HG03095 (cell line): ENCODE measurements at regions not wholly inside any gene's neighbourhood (a gene's known extent, or its start where the extent isn't known, plus 50 kb on each side); places are given as distances from the start of the nearest gene placed in this dataset.

Experiments used
- ATAC-seq: cut with Tn5 transposase; IDR thresholded peaks from one replicate; pipeline ENCODE4 v1.9.1; 2021; ENCODE audit warnings: moderate library complexity; ENCODE audit not compliant: unreplicated experiment

- ATAC-seq = no peak
Observed at GRCh38 chr9:90948156-90948555, 146.5 kb downstream of the SYK start.

GRCh38 chr9:90950600-90950999, 149.0 kb downstream of the SYK start:
- no peak for ATAC-seq

DNA sequence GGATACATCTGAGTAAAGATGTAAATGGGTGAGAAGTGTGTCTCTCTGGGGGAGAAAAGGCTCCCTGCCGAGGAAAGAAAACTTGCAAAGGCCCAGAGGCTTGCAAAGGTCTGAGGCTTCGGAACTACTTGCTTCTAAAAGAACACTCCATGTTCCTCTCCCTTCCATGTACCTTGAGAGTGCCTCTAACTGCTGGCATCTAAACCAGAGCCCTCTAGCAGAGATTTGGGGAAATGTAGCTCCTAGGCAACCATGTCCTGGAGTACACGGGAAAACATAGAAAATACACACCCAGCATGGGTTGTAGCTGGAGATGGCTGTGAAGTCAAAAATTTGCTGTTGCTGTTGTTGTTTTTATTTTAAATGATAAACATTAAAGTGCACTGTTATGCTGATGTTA, 151.6 kb downstream of the SYK start:
- ATAC-seq = no peak

GRCh38 chr9:90953805-90954204, 152.2 kb downstream of the SYK start:
- no peak for ATAC-seq

GRCh38 chr9:90956026-90956810, 154.6 kb downstream of the SYK start:
- ATAC-seq = no peak

- ATAC-seq = no peak
Observed at GRCh38 chr9:90958328-90958727, 156.7 kb downstream of the SYK start.

- no peak for ATAC-seq
Observed at GRCh38 chr9:90960941-90961340, 159.3 kb downstream of the SYK start.

GRCh38 chr9:90961375-90961774, 159.8 kb downstream of the SYK start:
- ATAC-seq = no peak

DNA sequence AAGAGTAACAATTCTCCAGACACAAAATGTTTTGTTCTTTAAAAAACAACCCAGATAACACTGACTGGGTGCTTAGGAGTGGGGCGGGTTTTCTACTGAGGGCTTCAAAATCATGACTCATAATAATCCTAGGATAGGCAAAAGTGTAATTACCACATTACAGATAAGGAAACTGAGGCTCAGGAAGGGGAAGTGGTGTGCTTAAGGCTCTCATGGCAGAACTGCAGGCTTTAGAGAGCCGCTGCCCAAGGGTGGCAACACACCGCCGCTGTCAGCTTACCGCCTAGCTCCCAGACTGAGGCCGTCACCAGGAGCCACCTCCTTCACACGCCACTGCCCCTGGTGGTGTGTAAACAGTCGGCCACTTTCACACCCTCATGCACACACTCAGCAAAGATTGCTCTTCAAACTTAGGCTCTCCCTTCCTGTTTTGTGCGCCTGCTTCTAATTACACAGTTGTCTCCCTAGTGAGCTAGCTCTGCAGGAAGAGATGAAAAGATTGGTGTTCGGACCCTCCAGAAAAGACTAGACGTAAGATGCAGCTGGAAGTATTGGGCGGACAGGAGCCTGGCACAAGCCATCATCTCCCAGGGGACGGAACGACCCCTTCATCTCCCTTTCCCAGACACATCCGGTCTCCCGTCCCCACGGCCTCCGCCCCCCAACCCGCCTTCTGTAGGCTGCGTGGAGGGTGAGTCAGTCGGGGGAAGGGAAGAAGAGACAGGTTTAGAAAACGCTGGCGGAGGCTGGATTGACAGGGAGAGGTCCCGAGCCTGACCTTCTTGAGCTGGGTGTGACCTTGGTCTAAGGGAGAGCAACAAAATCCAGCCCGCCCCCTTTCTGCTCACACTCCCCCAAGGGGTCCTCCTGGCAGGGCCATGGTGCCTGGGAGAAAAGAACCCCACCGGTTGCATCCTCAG, 162.7 kb downstream of the SYK start:
- no peak for ATAC-seq

GRCh38 chr9:90965226-90966030, 163.8 kb downstream of the SYK start:
- no peak for ATAC-seq

- ATAC-seq = no peak
Observed at GRCh38 chr9:90966031-90966290, 164.3 kb downstream of the SYK start.

DNA sequence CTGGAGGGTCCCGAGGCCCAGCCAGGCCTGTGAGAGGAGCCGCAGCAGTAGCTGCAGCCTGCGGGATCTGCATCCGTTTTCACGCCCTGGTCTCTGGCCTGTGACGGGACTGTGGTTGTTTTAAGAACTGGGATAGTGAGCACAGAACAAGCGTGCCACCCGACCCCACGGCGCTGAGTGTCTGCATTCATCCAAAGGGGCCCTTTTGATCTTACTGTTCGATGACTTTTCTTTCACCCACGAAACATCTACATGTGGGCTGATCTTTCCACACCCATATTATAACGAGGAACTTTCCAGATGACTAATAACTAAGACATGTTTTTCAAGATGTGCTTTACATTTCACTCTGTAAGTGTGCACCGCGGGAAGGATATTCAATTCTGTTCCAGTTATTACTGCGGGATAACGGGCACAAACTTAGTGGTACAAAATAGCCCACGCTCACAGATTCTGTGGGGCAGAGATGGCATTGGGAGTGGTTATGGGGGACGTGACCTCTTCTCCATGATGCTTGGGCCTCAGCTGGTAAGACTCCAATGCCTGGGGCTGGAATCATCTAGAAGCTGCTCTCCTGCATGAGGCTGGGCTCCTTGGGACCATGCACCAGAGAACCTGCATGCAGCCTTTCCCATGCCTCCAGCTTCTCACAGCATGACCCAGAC, 165.0 kb downstream of the SYK start:
- ATAC-seq = no peak

- ATAC-seq = no peak
Observed at GRCh38 chr9:90967145-90967538, 165.5 kb downstream of the SYK start.

DNA sequence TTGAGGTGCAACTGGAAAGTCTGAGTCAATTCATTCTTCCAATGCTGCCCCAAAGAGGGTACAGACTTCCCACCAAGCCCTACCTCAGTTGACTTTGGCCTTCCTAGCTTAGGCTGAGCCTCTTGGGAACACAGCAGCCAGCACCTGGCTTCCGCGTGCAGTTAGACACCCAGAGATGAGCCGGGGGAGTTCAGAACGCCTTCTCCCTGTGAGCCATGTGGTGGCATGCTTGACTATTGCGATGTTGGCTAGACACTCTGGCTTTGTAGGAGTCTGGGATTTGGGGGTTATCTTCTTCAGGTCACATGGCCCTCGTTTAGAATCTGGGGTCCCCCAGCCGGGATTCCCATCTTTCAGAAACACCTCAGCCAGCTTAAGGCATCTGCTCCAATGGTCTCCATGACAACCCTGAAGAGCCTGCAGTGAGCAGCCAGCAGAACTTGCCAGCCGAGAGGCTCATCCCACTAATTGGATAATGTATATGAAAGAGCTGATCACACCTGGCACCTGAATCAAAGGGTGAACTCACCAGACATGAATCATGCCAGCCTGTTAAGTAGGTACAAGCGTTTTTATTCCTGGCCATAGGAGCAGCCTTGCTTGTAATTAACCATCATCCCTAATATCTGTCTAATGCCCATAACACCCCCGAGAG, 167.5 kb downstream of the SYK start:
- no peak for ATAC-seq

DNA sequence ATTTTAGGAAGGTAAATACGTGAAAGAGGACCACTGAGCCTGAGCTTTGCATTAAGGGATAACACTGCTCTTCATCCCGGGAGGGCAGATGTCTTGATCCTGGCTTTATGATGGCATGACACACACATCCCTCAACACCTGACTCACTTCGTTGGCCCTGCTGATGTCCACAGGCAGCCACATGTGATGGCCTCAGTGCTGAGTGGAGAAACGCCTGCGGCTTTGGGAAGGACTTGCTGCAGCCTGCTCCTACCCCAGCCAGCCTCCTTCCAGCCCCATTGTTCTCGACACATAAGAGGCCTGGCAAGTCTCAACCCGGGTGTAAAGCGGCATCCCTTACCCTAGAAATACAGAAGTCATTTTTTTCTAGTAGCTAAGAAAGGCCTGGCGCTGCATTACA, 169.0 kb downstream of the SYK start:
- no peak for ATAC-seq

- ATAC-seq = no peak
Observed at GRCh38 chr9:90972057-90972456, 170.4 kb downstream of the SYK start.

DNA sequence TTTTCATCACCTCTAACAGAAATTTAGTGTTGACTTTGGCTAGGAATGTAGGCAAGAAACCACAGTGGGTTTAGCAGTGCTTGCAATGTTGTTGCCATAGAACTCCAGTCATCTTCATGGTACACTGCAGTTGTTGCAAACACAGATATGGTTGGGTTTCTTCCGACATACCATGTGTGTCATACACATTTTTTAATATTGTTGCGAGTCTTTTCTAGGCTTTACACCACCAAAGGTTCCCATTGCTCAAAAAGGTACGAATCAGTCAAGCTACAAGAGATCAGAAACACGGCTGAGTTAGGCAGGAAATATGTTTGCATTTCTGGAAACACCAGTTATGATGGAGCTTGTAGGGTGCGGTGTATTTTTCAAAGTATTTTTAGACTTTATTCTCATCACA, 172.4 kb downstream of the SYK start:
- no peak for ATAC-seq

GRCh38 chr9:90974643-90975245, 173.1 kb downstream of the SYK start:
- no peak for ATAC-seq

- ATAC-seq = no peak
Observed at GRCh38 chr9:90975781-90976538, 174.3 kb downstream of the SYK start.
